SK-N-MC (cell line): ENCODE measurements at regions not wholly inside any gene's neighbourhood (a gene's known extent, or its start where the extent isn't known, plus 50 kb on each side); places are given as distances from the start of the nearest gene placed in this dataset.

ENCODE experiments used
- EZH2 ChIP-seq: fragments of 200-600 bp; sonication (generic); IDR thresholded peaks from one replicate; pipeline ENCODE4 v1.6.1; 2017; ENCODE audit warnings: antibody characterized with exemption
- FOXP2 ChIP-seq: optimal IDR thresholded peaks from 2 replicates; pipeline ENCODE3; 2011; ENCODE audit warnings: mild to moderate bottlenecking, moderate library complexity; ENCODE audit not compliant: insufficient read depth; ENCODE audit errors: extremely low read length, control extremely low read depth
- POLR2AphosphoS5 ChIP-seq: IDR thresholded peaks from 2 replicates; pipeline ENCODE4 v1.6.1; 2012; ENCODE audit warnings: mild to moderate bottlenecking, low read depth, low read length, borderline replicate concordance

- TF ChIP-seq POLR2AphosphoS5 (no peak), EZH2 (no peak), FOXP2 (no peak)
Measured at GRCh38 chr15:77731945-77732344, 99.2 kb upstream of the LINGO1 start.
